ENCODE measurements at regions not wholly inside any gene's neighbourhood (a gene's known extent, or its start where the extent isn't known, plus 50 kb on each side); places are given as distances from the start of the nearest gene placed in this dataset.
A peak's percentile ranks its signal among the peaks of the same experiment; 100 is the strongest.

DNA sequence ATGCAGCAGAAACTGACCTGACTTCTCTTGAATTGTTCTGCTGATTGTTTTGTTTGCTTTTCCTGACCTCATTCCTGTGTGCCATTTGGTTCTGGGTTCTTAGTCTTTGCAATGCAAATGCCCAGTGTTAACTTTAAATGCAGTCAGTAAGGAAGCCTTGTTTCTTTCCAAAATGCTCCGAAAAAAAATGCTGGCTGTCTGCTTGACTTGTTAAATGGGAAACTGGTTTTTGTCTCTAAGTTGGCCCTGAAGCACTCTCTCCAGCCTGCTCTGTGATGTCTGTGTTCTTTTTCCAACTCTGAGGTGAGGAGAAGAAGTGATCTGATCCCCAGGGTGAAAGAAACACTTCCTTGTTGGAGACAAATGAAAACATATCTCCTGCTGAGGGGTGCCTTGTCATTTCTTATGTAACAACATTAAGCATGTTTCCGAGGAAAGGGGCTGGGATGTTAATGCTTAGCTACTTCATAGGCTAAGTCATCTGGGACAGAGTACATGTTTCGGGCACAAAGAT, 256.3 kb upstream of the ADGRL4 start:
- intact Hi-C loops (cut with micrococcal nuclease; ENCODE audit: unreplicated experiment) = loop anchor here (5.0 to 10.0 kb wide), 3 partner anchors 234 to 952 kb away; no protein-coding TSS in a partner anchor
- ChIA-PET POLR2A (ENCODE audit: low non-redundant PET) (no interaction called here), CTCF (no interaction called here)
- no peak for DNase-seq (ENCODE audit: low spot score)
- Histone ChIP-seq H3K27ac (ENCODE audit: low read depth, low read length, poor library complexity, severe bottlenecking) (no peak overlapping the region), H3K9me3 (ENCODE audit: low read depth, low read length, poor library complexity, severe bottlenecking) (no peaks in the 10 kb centered on the region), H3K36me3 (ENCODE audit: insufficient read depth, low read length, poor library complexity, severe bottlenecking) (no peaks in the 10 kb centered on the region), H3K4me3 (ENCODE audit: low read depth, low read length, poor library complexity, severe bottlenecking) (no peak overlapping the region), H3K27me3 (replicated peaks; ENCODE audit: insufficient read depth, low read depth, low read length, poor library complexity) (no peaks in the 10 kb centered on the region), H3K4me1 (ENCODE audit: insufficient read depth, low read length, poor library complexity, severe bottlenecking) (peaks cover 52% of the 10 kb centered on the region)
- no TSS peak for BruUV-seq (replicated peaks)
- TF ChIP-seq, protein P1, sequence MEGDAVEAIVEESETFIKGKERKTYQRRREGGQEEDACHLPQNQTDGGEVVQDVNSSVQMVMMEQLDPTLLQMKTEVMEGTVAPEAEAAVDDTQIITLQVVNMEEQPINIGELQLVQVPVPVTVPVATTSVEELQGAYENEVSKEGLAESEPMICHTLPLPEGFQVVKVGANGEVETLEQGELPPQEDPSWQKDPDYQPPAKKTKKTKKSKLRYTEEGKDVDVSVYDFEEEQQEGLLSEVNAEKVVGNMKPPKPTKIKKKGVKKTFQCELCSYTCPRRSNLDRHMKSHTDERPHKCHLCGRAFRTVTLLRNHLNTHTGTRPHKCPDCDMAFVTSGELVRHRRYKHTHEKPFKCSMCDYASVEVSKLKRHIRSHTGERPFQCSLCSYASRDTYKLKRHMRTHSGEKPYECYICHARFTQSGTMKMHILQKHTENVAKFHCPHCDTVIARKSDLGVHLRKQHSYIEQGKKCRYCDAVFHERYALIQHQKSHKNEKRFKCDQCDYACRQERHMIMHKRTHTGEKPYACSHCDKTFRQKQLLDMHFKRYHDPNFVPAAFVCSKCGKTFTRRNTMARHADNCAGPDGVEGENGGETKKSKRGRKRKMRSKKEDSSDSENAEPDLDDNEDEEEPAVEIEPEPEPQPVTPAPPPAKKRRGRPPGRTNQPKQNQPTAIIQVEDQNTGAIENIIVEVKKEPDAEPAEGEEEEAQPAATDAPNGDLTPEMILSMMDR (conservative IDR thresholded peaks at IDR 0.05; ENCODE audit: low read depth, low read length) = no peak
- no peak for TF ChIP-seq EZH2 (IDR thresholded peaks at IDR 0.05; ENCODE audit: borderline replicate concordance, low read depth, low read length, poor library complexity, severe bottlenecking)

DNA sequence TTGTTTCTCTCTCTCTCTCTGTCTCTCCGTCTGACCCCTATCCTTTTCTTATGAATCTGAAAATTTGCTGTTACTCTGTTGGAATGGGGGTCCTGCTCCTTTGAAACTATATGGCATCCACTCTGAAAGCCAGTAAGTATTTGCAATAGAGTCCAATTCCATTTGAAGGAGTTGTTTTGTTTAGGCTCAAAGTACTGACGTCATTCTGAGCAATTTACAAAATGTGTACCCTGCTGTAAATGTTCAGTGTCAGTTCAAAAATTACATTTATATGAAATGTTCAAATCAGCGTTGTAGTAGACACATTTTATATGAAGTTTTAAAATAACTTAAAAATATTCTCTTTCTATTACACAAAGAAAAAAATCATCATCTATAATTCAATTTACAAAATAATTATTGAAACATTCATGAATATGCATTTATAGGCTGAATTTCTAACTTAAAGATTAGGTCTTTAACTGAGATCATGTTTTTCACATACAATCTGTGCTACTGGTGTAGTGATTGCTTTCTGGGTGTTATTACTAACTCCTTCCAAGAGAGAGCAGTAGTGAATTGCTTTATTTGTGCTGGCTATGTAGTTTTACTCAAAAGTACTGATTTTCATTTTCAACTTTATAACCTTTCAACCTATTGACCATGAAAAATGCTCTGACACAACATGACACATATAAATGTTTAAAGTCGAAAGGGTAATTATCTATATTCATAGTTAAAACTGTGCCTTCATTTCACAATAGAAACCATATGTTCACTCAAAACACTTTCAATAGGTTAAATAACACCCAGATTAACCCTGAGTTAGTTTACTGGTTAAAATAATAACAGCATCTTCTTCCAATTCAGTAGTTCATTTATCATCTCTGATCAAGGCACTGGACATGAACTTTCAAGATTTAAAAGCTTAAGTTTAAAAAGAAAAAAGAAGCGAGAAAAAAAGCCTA, 253.1 kb upstream of the ADGRL4 start:
- intact Hi-C loops (cut with micrococcal nuclease; ENCODE audit: unreplicated experiment) = loop anchor here (2.0 to 10.0 kb wide), 5 partner anchors 93 to 955 kb away; no protein-coding TSS in a partner anchor
- no peak for TF ChIP-seq EZH2 (IDR thresholded peaks at IDR 0.05; ENCODE audit: borderline replicate concordance, low read depth, low read length, poor library complexity, severe bottlenecking)
- TF ChIP-seq, protein P1 (conservative IDR thresholded peaks at IDR 0.05; ENCODE audit: low read depth, low read length) = peak; percentile 80

DNA sequence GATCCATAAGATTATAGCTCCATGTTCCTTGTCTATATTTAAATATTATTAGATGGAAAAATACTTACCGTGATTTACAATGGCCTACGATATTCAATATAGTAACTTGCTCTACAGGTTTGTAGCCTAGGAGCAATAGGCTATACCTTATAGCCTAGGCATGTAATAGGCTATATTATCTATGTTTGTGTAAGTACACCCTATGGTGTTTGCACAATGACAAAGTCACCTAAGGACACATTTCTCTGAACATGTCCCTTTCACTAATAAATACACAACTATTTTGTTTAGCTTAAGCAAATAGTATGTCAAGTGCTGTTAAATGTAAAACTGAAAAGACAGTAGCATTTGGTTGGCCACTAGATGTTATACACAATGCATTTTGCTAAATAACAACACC, 248.9 kb upstream of the ADGRL4 start:
- no peaks in the 10 kb centered on the region for H3K9me3 ChIP-seq (ENCODE audit: low read depth, low read length, poor library complexity, severe bottlenecking)
- no peaks in the 10 kb centered on the region for H3K36me3 ChIP-seq (ENCODE audit: insufficient read depth, low read length, poor library complexity, severe bottlenecking)
- no peak for TF ChIP-seq EZH2 (IDR thresholded peaks at IDR 0.05; ENCODE audit: borderline replicate concordance, low read depth, low read length, poor library complexity, severe bottlenecking)
- TF ChIP-seq, protein P1 (conservative IDR thresholded peaks at IDR 0.05; ENCODE audit: low read depth, low read length) = no peak
- peaks cover 8% of the 10 kb centered on the region for H3K4me1 ChIP-seq (ENCODE audit: insufficient read depth, low read length, poor library complexity, severe bottlenecking)
- no peak for DNase-seq (ENCODE audit: low spot score)
- intact Hi-C loops (cut with micrococcal nuclease; ENCODE audit: unreplicated experiment) = no loop called here
- H3K4me3 ChIP-seq (ENCODE audit: low read depth, low read length, poor library complexity, severe bottlenecking) = no peak overlapping the region
- no TSS peak for BruUV-seq (replicated peaks)
- no peaks in the 10 kb centered on the region for H3K27me3 ChIP-seq (replicated peaks; ENCODE audit: insufficient read depth, low read depth, low read length, poor library complexity)
- no peak overlapping the region for H3K27ac ChIP-seq (ENCODE audit: low read depth, low read length, poor library complexity, severe bottlenecking)
- POLR2A ChIA-PET (ENCODE audit: low non-redundant PET) = no interaction called here
- CTCF ChIA-PET = interaction anchor here (1.1 kb wide), 1 partner anchor 416 kb away, joined by 4 read pairs; no protein-coding TSS in a partner anchor

More for the DNA sequence above, 253.1 kb upstream of the ADGRL4 start:
- ChIA-PET POLR2A (ENCODE audit: low non-redundant PET) (no interaction called here), CTCF (no interaction called here)
- Histone ChIP-seq H3K4me1 (ENCODE audit: insufficient read depth, low read length, poor library complexity, severe bottlenecking) (peaks cover 36% of the 10 kb centered on the region), H3K9me3 (ENCODE audit: low read depth, low read length, poor library complexity, severe bottlenecking) (no peaks in the 10 kb centered on the region), H3K4me3 (ENCODE audit: low read depth, low read length, poor library complexity, severe bottlenecking) (no peak overlapping the region), H3K27ac (ENCODE audit: low read depth, low read length, poor library complexity, severe bottlenecking) (no peak overlapping the region), H3K27me3 (replicated peaks; ENCODE audit: insufficient read depth, low read depth, low read length, poor library complexity) (no peaks in the 10 kb centered on the region), H3K36me3 (ENCODE audit: insufficient read depth, low read length, poor library complexity, severe bottlenecking) (no peaks in the 10 kb centered on the region)
- BruUV-seq (replicated peaks) = no TSS peak
- DNase-seq (ENCODE audit: low spot score) = peak; percentile 68

All from A673 (cell line).